ENCODE measurements at regions not wholly inside any gene's neighbourhood (a gene's known extent, or its start where the extent isn't known, plus 50 kb on each side); places are given as distances from the start of the nearest gene placed in this dataset.

DNA sequence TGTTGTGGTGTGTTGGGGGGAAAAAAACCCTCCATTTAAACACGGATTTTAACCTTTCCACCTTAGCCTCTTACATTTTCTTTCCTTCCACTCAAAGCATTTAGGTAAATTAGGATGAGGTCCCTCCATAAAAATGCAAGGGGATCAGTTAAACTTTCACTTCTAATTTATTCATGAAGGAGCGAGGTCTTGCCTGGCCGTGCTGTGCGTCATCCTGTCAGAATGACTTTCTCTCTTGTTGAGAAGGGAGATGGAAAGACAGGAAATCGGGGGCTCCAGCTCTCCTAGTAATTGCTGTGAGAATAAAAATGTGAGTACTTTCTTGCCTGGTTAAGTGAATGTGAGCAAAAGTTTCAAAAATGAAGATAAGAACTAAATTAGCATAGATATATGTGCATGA, 962.3 kb upstream of the NR2F2 start:
- no peak overlapping the region for H3K4me2 ChIP-seq

More for the DNA sequence above, 962.3 kb upstream of the NR2F2 start:
- ChIA-PET CTCF (no interaction called here), POLR2A (no interaction called here)
- H3K27me3 ChIP-seq (ENCODE audit: insufficient read depth): no peaks in the 10 kb centered on the region
- 25% methylated on average over 5 of the region's 5 CpGs for WGBS (ENCODE audit: low lambda C conversion rate)
- H3K27ac ChIP-seq (ENCODE audit: low read depth in 2 of 2, low read length in 1 of 2): no peak overlapping the region
- H3K9me3 ChIP-seq: no peaks in the 10 kb centered on the region
- no peak overlapping the region for H3K4me3 ChIP-seq (ENCODE audit: low read depth in 2 of 2, low read length in 1 of 2)
- DNase-seq: no peak
- H4K20me1 ChIP-seq (ENCODE audit: insufficient read depth): no peaks in the 10 kb centered on the region
- H3K9ac ChIP-seq: no peak overlapping the region
- H3F3A ChIP-seq (replicated peaks; ENCODE audit: insufficient read depth): no peaks in the 10 kb centered on the region
- TF ChIP-seq MEF2A (IDR thresholded peaks at IDR 0.05; ENCODE audit: borderline replicate concordance, low read depth): no peak
- TF ChIP-seq EP300 (IDR thresholded peaks at IDR 0.05; ENCODE audit: borderline replicate concordance in 1 of 2, low read depth in 1 of 2, low read length in 1 of 2): no peak
- TF ChIP-seq GATA2 (CRISPR knock-in tag; IDR thresholded peaks at IDR 0.05): no peak
- no peak for TF ChIP-seq IRF3 (IDR thresholded peaks at IDR 0.05; ENCODE audit: low read depth, low read length)
- no peak for TF ChIP-seq YY1 (IDR thresholded peaks at IDR 0.05; ENCODE audit: low read depth)
- TF ChIP-seq NFIC (IDR thresholded peaks at IDR 0.05; ENCODE audit: borderline replicate concordance): no peak
- TF ChIP-seq USF1 (IDR thresholded peaks at IDR 0.05; ENCODE audit: borderline replicate concordance, low read depth): no peak
- TF ChIP-seq FOXM1 (IDR thresholded peaks at IDR 0.05; ENCODE audit: low read depth): no peak
- TF ChIP-seq RXRA (IDR thresholded peaks at IDR 0.05; ENCODE audit: borderline replicate concordance, low read depth): no peak
- no peak for TF ChIP-seq POLR2AphosphoS5 (IDR thresholded peaks at IDR 0.05; ENCODE audit: low read depth, low read length)
- TF ChIP-seq MXI1 (IDR thresholded peaks at IDR 0.05; ENCODE audit: low read depth, low read length): no peak
- TF ChIP-seq FOSL2 (IDR thresholded peaks at IDR 0.05; ENCODE audit: borderline replicate concordance, low read depth): no peak
- no peak for TF ChIP-seq REST (IDR thresholded peaks at IDR 0.05; ENCODE audit: low read depth, low read length)
- no peak for TF ChIP-seq TEAD4 (IDR thresholded peaks at IDR 0.05; ENCODE audit: borderline replicate concordance, insufficient read depth)
- TF ChIP-seq, protein P1, sequence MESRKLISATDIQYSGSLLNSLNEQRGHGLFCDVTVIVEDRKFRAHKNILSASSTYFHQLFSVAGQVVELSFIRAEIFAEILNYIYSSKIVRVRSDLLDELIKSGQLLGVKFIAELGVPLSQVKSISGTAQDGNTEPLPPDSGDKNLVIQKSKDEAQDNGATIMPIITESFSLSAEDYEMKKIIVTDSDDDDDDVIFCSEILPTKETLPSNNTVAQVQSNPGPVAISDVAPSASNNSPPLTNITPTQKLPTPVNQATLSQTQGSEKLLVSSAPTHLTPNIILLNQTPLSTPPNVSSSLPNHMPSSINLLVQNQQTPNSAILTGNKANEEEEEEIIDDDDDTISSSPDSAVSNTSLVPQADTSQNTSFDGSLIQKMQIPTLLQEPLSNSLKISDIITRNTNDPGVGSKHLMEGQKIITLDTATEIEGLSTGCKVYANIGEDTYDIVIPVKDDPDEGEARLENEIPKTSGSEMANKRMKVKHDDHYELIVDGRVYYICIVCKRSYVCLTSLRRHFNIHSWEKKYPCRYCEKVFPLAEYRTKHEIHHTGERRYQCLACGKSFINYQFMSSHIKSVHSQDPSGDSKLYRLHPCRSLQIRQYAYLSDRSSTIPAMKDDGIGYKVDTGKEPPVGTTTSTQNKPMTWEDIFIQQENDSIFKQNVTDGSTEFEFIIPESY (IDR thresholded peaks at IDR 0.05; ENCODE audit: borderline replicate concordance, low read depth): no peak
- no peak for TF ChIP-seq RAD21 (IDR thresholded peaks at IDR 0.05; ENCODE audit: low read length)
- no peak for TF ChIP-seq PBX3 (IDR thresholded peaks at IDR 0.05)
- no peak for TF ChIP-seq USF2 (IDR thresholded peaks at IDR 0.05; ENCODE audit: borderline replicate concordance, low read depth, low read length)
- no peak for TF ChIP-seq ELF1 (IDR thresholded peaks at IDR 0.05)
- TF ChIP-seq, protein P2, sequence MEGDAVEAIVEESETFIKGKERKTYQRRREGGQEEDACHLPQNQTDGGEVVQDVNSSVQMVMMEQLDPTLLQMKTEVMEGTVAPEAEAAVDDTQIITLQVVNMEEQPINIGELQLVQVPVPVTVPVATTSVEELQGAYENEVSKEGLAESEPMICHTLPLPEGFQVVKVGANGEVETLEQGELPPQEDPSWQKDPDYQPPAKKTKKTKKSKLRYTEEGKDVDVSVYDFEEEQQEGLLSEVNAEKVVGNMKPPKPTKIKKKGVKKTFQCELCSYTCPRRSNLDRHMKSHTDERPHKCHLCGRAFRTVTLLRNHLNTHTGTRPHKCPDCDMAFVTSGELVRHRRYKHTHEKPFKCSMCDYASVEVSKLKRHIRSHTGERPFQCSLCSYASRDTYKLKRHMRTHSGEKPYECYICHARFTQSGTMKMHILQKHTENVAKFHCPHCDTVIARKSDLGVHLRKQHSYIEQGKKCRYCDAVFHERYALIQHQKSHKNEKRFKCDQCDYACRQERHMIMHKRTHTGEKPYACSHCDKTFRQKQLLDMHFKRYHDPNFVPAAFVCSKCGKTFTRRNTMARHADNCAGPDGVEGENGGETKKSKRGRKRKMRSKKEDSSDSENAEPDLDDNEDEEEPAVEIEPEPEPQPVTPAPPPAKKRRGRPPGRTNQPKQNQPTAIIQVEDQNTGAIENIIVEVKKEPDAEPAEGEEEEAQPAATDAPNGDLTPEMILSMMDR (IDR thresholded peaks at IDR 0.05): no peak
- no peak overlapping the region for H2AFZ ChIP-seq (ENCODE audit: low read depth)
- no peaks in the 10 kb centered on the region for H3K36me3 ChIP-seq (replicated peaks in 1 of 2; ENCODE audit: control insufficient read depth in 1 of 2, insufficient read depth in 2 of 2, low read length in 1 of 2)
- no peaks in the 10 kb centered on the region; a peak in 1 of 4 replicates for H3K4me1 ChIP-seq (ENCODE audit: control insufficient read depth in 1 of 2, insufficient read depth in 2 of 2, low read depth in 1 of 2, low read length in 1 of 2)
- H3K79me2 ChIP-seq (ENCODE audit: insufficient read depth): no peaks in the 10 kb centered on the region
- H3K9me2 ChIP-seq: no peaks in the 10 kb centered on the region
